ENCODE measurements at regions not wholly inside any gene's neighbourhood (a gene's known extent, or its start where the extent isn't known, plus 50 kb on each side); places are given as distances from the start of the nearest gene placed in this dataset.

DNA sequence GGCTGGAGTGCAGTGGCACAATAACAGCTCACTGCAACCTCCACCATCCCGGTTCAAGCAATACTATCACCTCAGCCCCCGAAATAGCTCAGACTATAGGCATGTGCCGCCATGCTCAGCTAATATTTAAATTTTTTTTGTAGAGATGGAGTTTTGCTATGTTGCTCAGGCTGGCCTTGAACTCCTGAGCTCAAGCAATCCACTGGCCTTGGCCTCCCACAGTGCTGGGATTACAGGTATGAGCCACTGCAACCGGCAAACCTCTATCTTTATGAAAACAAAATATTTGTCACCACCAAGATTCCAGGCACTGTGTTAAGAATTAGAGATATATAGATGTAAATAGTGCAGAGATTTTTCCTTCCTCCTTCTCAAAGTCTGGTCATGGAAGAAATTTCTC is 232.5 kb downstream of the ANKRD50 start:
- TF ChIP-seq, protein P1, sequence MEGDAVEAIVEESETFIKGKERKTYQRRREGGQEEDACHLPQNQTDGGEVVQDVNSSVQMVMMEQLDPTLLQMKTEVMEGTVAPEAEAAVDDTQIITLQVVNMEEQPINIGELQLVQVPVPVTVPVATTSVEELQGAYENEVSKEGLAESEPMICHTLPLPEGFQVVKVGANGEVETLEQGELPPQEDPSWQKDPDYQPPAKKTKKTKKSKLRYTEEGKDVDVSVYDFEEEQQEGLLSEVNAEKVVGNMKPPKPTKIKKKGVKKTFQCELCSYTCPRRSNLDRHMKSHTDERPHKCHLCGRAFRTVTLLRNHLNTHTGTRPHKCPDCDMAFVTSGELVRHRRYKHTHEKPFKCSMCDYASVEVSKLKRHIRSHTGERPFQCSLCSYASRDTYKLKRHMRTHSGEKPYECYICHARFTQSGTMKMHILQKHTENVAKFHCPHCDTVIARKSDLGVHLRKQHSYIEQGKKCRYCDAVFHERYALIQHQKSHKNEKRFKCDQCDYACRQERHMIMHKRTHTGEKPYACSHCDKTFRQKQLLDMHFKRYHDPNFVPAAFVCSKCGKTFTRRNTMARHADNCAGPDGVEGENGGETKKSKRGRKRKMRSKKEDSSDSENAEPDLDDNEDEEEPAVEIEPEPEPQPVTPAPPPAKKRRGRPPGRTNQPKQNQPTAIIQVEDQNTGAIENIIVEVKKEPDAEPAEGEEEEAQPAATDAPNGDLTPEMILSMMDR (IDR thresholded peaks at IDR 0.05; ENCODE audit: low read length), result no peak
- no peak for TF ChIP-seq EZH2 (optimal IDR thresholded peaks at IDR 0.05; ENCODE audit: low read depth, low read length)

All from MM.1S (cell line).